ENCODE measurements at regions not wholly inside any gene's neighbourhood (a gene's known extent, or its start where the extent isn't known, plus 50 kb on each side); places are given as distances from the start of the nearest gene placed in this dataset.

DNA sequence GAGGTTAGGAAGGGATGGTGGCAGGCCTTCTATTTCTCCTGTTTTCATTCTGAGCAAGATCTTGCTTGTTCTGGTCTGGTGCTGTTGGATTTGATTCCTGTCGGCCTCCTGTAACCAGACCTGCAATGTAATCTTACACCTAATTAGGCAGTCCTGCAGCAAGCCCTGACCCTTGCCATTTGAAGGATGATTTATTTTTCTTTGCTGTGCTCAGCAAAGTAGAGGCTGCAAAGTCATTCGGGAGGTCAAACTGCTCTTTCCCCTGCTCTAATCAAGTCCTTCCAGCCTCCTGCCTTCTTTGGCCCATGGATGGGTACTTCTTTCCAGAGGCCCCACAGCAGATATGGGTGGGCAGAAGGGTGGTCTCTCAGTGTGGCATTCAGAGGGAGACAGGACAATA lies 417.7 kb upstream of the USP24 start:
- DNase-seq, result no peak

DNA sequence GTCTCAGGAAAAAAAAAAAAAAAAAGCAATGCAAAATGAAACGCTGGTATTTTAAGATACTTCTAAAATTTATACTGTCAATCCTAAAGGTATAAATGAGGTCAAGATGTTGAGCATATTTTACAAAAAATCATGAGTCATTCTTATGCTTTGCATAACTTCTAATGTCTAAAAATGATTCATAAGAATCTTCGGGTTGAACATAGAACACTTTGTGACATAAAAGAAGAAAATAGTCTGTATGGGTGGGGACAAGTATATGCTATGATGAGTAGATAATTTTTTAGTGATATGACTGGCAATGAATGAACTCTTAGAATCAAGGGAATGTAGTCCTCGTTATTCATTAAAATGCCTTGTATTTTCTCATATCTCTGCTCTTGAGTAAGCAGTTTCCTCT lies 416.9 kb upstream of the USP24 start:
- DNase-seq, result no peak

DNA sequence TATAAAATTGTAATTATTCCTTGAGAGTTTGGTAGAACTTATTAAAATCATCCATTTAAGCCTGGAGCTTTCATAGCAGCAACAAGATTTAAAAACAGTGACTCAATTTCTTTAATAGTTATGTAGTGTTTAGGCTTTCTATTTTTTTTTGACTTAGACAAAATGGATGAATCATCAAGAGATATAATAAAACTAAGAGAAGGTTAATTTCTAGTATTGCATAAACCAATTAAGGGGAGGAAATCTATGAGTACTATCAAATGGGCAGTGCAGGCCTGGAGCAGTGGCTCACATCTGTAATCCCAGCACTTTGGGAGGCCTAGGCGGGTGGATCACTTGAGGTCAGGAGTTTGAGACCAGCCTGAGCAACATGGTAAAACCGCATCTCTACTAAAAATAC lies 416.3 kb upstream of the USP24 start:
- no peak for DNase-seq

DNA sequence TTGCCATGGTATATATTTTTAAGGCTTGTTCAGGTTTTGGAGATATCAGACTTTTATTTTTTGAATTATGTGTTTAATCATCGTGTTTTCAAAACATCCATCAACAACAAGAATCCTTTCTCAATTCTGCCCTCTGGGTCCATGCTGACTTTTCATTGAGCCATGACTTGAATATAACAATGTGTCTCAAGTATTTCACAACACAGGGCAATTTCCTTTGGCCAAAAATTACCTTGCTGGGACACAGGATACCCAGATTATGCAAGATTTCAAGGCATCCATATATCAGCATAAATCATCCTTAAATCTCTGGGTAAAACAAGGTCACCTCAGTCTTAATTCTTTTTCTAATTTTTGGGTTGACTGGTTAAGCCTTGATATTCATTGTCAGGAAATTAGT lies 411.2 kb upstream of the USP24 start:
- DNase-seq, result no peak

DNA sequence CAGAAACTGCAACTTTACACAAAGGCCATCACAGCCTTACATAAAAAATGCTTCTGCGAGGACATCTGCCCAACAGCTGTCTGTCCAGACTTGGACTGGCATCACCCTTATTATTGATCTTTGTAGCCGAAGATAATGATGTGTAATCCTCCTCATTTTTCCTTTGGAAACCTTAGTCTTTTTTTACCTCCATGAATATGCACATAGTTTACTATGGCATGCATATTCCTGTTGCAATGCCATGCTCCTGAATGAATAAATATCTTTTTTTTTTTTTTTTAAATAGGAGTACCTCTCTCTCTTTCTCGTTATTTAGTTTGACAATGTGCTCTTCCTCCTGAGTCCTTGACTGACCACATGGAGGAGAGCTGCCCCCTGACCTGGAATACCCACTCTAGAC lies 409.6 kb upstream of the USP24 start:
- DNase-seq, result no peak

DNA sequence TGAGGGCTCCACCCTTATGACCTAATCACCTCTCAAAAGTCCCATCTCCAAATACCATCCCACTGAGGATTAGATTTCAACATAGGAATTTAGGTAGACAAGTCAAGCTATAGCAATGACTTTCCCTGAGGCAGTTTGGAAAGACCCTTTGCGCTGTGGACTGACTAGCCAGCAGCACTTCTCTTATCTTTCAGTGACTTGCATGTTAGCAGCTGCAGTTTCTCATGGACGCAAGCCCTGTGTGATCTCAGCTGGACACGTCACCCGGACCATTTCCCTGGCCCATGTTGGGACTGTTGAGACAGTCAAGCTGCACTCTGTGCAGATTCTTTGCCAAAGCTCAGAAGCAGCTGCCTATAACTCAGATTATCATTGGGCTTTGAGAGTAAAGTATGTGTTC lies 408.1 kb upstream of the USP24 start:
- no peak for DNase-seq

DNA sequence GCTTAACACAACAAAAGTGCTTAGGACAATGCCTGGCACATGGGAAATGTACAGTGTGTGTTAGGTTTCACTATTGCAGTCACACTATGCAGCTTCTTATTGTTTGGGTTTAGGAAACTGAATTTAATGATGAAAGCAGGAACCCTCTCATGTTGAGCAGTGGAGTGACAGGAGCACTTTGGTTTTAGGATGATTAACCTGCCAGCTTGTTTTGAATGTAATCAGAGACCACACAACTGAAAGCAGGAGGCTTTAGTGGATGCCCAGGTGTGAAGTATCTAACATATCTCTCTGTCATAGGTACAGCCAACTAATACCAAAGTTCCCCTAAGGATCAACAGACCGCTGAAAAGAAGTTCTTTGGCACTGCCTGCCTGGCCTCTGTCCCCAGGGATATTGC lies 406.9 kb upstream of the USP24 start:
- no peak for DNase-seq

DNA sequence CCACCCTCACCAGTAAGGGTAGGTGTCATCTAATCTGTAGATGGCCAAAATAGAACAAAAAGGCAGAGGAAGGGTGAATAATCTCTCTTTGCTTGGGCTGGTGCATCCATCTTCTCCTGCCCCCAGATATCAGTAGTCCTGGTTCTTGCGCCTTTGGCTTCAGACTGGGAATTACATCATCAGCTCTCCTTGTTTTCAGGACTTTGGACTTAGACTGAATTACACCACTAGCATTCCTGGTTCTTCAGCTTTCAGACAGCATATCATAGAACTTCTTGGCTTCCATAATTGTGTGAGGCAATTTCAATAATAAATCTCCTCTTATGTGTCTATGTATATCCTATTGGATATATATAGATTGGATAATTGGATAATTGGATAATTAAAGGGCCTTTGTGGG lies 403.0 kb upstream of the USP24 start:
- DNase-seq, result no peak

DNA sequence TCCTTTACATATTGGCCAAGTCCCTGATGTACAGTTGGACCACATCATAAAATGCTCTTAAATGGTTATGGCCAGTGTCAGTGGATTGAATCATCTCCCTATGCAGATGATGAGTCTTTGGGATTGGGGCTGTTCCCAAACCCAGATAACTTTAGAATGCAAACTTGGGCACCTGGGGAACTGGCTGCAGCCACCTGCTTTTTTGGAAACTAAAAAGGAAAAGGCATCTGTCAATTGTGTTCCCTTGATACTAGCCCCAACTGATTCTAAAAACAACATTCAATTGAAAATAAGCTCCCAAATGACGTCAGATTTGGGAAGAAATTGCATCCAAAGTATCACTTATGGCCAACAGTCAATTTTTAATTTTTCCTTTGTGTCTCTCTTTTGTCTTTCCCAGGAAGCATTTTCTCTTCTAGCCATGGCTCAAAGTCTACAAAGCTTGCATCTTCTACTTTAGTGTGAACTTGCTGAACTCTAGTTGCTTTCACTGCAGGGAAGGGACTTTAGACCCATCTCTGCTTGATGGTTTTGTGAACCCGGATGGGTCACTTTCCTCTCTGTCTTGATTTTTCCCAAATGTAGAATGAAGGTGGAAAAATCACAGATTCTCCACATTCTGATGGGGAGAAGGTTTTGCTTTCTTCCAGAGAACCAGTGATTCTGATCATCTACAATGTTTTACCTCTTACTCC lies 402.3 kb upstream of the USP24 start:
- DNase-seq, result no peak

DNA sequence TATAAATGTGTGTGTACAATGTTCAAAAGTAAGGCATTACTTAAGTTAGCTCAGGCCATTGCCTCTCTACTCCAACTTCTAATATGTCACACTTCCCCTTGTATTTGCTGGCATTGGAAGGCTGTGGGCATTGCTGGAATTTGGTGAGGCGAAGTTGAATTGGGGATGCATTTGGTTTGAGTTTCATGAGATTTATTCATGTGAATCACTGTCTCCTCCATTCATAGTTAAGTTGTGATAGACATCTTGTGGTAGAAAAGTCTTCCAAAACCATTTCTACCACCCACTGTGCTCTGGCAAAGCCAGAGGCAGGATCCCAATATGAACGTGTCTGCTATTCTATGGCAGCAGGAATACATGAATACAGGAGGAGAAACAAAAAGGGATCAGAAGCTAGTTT lies 397.8 kb upstream of the USP24 start:
- no peak for DNase-seq

DNA sequence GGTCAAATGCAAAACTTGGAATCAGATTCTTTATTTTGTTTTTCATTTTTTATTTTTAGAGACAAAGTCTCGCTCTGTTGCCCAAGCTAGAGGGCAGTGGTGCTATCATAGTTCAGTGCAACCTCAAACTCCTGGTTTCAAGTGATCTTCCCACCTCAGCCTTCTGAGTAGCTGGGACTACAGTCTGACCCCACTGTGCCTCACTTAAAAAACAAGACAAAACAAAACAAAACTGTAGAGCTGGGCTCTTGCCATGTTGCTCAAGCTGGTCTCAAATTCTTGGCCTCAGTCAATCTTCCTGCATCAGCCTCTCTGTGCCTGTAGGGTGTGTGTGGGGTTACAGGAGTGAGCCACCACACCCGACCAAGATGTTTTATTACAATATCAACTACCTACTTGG lies 396.0 kb upstream of the USP24 start:
- DNase-seq, result no peak

DNA sequence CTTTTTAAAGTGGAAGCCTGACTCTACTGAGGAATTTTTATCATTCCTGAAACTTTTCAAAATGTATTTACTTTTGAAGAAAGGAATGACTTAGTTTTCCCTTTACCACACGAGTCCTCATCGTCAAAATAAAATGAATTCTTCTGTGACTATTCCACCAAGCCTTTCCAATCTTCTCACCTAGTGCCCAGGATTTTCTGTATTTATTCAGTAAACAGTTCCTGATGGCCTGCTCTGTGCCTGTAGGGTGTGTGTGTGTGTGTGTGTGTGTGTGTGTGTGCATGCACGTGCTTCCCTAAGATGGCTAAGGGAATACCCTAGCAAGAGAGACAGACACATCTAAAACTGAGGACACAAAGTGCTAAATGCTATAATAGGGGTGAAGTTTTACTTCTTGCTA lies 395.0 kb upstream of the USP24 start:
- DNase-seq, result no peak

DNA sequence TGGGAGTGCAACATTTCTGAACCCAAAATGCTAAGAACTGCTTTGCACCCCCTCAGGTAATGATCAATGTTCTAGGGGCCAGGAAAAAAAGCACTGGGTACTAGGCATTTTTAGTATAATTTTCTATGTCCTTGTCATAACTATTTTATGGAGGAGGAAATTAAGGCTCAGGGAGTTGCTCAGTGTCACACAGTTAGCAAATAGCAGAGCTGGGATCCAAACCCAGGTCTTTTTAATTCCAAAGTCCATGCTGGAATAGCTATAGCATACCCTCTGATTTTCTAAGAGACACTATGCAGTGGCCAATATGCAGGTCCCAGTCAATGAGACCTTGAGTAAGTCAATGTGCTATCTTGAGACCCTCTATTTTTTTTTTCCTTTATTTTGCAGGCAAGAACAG lies 394.5 kb upstream of the USP24 start:
- no peak for DNase-seq

DNA sequence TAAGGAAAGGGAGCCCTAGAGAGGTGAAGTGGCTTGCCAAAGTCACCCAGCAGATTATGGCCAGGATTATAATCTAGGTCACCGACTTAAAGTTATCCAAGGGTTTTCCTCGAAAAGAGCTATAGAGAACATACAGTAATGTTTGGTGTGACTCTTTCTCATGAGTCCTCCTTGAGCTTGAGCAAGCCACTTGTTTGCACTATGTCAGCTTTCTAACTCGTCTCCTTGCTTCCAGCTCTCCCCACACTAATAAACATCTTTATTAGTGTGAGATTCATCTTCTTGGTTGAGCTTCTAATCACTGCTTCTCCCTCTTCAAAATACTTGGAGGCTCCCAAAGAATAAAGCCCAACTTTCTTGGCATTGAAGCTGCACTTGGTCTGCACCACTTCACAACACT lies 390.0 kb upstream of the USP24 start:
- DNase-seq, result no peak

DNA sequence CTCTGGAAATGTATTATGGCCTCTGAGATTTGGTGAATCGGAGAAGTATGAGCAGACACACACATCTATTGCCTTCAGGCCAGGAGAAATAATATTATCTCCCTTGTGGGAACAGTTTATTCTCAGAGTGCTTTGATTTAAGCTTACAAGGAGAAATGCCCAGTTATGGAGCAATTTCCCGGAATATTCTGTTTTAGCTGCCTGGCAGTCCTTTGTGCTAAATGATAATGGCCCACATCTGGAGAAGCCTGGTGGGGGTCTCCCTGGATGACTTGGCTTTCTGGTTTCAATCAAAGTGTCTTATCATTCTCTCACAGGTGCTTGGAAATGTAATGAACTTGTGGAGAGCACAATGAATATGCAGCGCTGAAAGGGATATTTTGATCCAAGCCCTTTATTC lies 389.6 kb upstream of the USP24 start:
- no peak for DNase-seq

DNA sequence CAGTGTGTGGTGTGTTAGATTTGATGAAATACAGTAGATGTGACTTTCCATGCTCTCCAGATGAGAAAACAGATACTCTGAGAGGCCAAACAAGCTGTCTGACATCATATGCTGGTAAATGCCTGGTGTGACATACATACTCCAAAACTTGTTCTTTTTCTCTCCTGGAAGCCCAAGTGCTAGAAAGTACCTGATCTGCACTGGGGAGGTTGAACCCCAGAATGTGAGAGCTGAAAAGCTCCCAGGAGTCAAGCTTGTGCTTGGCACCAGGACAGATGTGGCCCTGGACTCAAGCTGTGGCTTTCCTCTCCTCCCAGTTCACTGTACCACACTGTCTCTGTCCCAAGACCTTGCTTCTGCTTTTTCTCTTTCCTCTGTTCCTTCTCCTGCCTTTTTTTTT lies 389.0 kb upstream of the USP24 start:
- DNase-seq, result no peak

DNA sequence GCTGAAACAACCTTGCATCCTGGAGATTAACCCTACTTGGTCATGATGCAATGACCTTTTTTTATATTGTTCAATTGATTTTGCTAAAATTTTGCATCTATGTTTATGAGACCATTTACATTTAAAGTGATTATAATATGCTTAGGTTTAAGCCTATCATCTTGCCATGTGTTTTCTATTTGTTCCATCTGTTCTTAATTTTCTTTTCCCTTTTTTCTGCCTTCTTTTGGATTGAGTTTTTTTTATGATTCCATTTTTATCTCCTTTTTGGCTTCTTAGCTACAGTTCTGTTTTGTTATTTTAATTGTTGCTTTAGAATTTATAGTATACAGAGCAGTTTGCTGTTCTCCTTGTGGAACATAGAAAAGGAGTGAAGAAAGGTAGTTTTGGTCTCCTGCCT lies 385.1 kb upstream of the USP24 start:
- DNase-seq, result no peak

DNA sequence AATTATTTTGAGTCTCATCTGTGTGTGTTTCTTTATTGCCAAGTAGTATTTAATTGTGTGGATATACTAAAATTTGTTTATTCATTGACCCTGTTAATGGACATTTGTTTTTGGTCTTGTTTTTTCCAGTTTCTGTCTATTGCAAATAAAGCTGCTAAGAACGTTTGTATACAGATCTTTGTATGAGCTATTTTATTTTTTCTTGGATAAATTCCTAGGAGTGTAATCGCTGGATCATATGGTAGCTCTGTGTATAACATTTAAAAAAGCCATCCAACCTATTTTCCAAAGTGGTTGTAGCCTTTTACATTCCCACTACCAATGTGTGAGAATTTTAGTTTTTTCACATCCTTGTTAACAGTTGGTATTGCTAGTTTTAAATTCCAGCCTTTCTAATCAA lies 382.7 kb upstream of the USP24 start:
- DNase-seq, result no peak

DNA sequence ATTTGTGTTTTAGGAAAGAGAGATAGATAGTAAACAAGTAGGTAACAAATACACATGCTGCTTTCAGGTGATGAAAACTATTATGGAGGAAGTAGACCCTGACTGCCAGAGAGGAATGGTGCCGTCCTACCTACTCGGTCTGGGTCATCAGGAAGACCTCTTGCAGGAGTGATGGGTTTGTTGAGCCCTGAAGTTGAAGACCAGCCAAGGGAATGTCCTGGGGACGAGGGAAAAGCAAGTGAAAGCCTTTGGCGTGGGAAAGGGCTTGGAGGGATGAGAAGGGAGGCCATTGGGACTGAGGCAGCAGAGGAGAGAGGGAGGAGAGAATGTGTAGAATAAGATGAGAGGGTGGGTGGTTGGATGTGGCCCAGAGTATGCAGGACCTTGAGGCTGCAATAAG lies 379.5 kb upstream of the USP24 start:
- DNase-seq, result no peak

DNA sequence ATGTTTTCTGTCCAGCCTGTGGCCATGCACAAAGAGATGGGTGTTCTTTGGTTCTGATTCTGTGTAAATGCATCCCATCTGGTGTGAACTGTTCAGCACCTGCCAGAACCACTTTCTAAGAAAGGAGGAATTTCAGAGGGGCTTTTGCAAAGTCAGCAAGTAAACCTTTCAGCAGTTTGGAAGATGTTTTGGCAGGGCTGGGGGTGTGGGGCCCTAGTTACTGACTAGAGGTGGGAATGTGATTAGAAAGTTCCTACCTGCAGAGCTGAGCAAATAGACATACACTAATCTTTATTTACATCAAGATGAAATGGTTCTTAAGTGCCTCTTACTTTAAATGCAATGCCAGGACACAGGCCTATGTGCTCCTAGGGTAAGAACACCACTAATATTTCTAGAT lies 378.1 kb upstream of the USP24 start:
- DNase-seq, result no peak

DNA sequence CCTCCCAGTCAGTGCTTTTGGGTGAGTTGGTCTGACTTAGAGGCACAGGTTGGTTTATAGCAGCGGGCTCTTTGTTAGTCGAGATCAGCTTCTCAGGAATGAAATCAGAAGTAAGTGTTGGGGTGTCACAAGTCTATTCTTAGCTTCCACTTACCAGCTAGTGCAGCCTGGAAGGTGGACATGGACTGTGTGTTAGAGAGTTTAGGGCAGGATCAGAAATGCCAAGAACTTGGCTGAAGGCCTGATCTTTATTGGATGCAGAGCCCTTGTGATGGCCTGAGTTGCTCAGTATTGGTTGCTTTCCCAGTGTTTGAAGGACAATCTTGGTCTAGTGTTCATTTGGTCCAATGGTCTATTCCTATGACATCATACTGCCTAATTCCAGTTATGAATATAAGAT lies 377.0 kb upstream of the USP24 start:
- no peak for DNase-seq

DNA sequence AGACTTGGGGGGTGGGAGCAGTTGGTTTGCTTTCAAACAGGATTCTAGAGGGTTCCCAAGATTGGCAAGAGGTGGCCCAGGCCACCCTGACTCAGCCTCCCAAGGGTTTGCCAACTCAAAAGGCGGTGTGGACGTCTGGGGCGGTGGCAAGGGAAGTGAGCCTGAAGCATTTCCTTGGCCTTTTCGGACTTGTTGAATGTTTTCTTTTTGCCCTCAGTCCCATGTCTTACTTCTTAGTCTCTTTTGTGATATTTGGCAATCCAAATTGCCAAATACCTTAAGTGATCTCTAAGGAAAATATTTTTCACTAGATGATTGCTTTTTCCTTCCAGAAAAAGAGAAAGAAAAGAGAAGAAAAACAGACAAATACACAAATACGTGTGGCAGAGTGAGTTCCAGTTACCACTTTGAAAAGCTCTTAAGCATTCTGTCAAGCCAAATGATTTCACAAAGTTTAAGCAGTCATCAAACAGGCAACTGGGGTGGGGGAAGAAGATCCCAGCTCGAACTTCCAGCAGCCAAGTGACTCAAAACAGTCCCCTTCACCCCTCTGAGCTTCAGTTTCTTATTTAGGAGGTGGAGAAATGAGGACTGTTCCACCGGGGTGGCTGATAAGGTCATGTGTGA lies 374.6 kb upstream of the USP24 start:
- DNase-seq, result no peak

DNA sequence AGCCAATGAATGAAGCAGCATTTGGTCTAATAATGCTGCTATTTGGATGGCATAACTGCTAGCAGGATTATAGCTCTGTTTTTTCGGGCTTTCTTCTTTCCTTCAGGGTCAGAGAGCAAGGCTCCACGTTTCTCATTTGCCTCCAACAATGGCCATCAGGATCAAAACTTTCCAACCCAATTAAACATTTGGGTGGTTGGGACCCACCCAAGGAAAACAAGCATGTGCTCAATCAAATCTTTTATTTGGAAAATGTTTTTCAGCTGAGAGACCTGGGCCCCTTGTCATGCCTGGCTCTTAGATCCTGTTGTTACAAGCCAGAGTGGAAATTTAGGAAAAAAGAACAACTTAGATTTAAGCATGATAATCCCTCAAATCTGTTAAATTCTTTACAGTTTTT lies 373.1 kb upstream of the USP24 start:
- no peak for DNase-seq

DNA sequence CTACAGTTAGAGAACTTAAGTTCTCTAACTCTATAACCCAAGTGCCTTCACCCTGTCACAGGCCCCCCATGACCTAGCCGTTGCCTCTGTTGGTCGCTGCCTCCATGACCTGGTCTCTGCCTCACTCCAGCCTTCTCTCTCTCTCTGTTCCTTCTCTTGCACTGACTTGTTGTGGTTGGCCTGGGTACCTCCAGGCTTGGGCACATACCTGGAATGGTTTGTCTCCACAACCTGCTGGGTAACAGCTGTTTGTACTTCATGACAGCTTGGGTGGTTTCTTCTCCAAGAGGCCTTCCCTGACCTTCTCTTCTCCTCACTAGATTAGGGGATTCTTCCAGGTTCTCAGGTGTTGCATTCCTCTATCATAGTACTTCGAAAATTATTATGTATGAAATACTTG lies 371.6 kb upstream of the USP24 start:
- no peak for DNase-seq

DNA sequence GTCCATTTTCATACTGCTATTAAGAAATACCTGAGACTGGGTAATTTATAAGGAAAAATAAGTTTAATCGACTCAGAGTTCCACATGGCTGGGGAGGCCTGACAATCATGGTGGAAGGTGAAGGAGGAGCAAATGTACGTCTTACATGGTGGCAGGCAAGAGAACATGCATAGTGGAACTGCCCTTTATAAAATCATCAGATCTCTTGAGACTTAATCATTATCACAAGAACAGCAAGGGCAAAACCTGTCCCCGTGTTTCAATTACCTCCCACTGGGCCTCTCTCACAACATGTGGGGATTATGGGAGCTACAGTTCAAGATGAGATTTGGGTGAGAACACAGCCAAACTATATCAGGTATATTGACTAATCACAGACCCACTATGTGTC lies 370.2 kb upstream of the USP24 start:
- DNase-seq, result no peak

Data from CD4-positive, alpha-beta T cell treated with Interleukin-12 subunit alpha and Interleukin-12 subunit beta, for 1 hour (primary cell).